GM12874 (cell line): ENCODE measurements at regions not wholly inside any gene's neighbourhood (a gene's known extent, or its start where the extent isn't known, plus 50 kb on each side); places are given as distances from the start of the nearest gene placed in this dataset.

Experiments used
- CTCF ChIP-seq: IDR thresholded peaks from 2 replicates; pipeline ENCODE4 v1.5.1; 2011; ENCODE audit warnings: low read depth, mild to moderate bottlenecking, control low read depth, low read length, moderate library complexity; ENCODE audit not compliant: insufficient read depth

GRCh38 chr14:97149775-97150174 lies 352.6 kb downstream of the VRK1 start:
- TF ChIP-seq CTCF = no peak

- no peak for TF ChIP-seq CTCF
Measured at GRCh38 chr14:97153527-97153926, 356.3 kb downstream of the VRK1 start.

- TF ChIP-seq CTCF = no peak
Measured at GRCh38 chr14:97155320-97155719, 358.1 kb downstream of the VRK1 start.

GRCh38 chr14:97155814-97156213 lies 358.6 kb downstream of the VRK1 start:
- no peak for TF ChIP-seq CTCF

GRCh38 chr14:97156705-97157104 lies 359.5 kb downstream of the VRK1 start:
- no peak for TF ChIP-seq CTCF

- no peak for TF ChIP-seq CTCF
Measured at GRCh38 chr14:97158102-97158501, 360.9 kb downstream of the VRK1 start.

- no peak for TF ChIP-seq CTCF
Measured at GRCh38 chr14:97159124-97159523, 361.9 kb downstream of the VRK1 start.

- TF ChIP-seq CTCF = no peak
Measured at GRCh38 chr14:97162621-97163020, 365.4 kb downstream of the VRK1 start.
